Gastrocnemius medialis (tissue), 4 donors: ENCODE measurements at regions not wholly inside any gene's neighbourhood (a gene's known extent, or its start where the extent isn't known, plus 50 kb on each side); places are given as distances from the start of the nearest gene placed in this dataset.

Experiments used
- ATAC-seq, 2 donors: fragments of 150-250 bp; one replicate each; pipeline ENCODE4 v1.9.1; 2016
- DNase-seq, 2 donors: peaks; one replicate each; pipeline ENCODE4 v3.0.0-alpha.2; 2019
- H3K27ac ChIP-seq, 4 donors: fragments of 200-600 bp; sonication (generic); 1 replicate in 1 of 4; 2 replicates in 3 of 4; pipeline ENCODE4 v1.5.1; 2016 to 2018; ENCODE audit warnings: mild to moderate bottlenecking in 2 of 4, moderate library complexity in 1 of 4
- H3K27me3 ChIP-seq, 3 donors: fragments of 200-600 bp; sonication (generic) in 2 of 3; 1 replicate in 1 of 3; 2 replicates in 2 of 3; pipeline versions ENCODE4 v1.5.1 to v1.6.0; 2016 to 2019; ENCODE audit warnings: mild to moderate bottlenecking in 1 of 3, moderate library complexity in 1 of 3
- H3K36me3 ChIP-seq, 2 donors: fragments of 200-600 bp; sonication (generic) in 1 of 2; one replicate each; pipeline ENCODE4 v1.5.1; 2017 to 2018
- H3K4me1 ChIP-seq, 2 donors: fragments of 200-600 bp; sonication (generic) in 1 of 2; one replicate each; pipeline ENCODE4 v1.5.1; 2016 to 2017; ENCODE audit warnings: mild to moderate bottlenecking in 2 of 2
- H3K4me3 ChIP-seq, 4 donors: fragments of 200-600 bp; sonication (generic) in 3 of 4; 1 replicate in 1 of 4; 2 replicates in 3 of 4; pipeline ENCODE4 v1.5.1; 2016 to 2019; ENCODE audit warnings: mild to moderate bottlenecking in 2 of 4
- H3K9me3 ChIP-seq, 3 donors: fragments of 200-600 bp; sonication (generic) in 2 of 3; 1 replicate in 1 of 3; 2 replicates in 2 of 3; pipeline ENCODE4 v1.5.1; 2016 to 2019
- POLR2A ChIP-seq, 2 donors: fragments of 450-650 bp; IDR thresholded peaks; one replicate each; pipeline ENCODE4 v1.6.1; 2017; ENCODE audit warnings: antibody characterized with exemption in 2 of 2, mild to moderate bottlenecking in 2 of 2, moderate library complexity in 2 of 2
- in situ Hi-C, 4 donors: fragments of 200-750 bp; cut with MboI; loops; one replicate each; pipeline versions ENCODE4 v1.15.0 to v1.8.0; 2017; ENCODE audit warnings: low sequenced_read_pairs in 4 of 4
- intact Hi-C: fragments of 100-400 bp; cut with DNase I; formaldehyde crosslinking; loops from one replicate; pipeline ENCODE4 v1.15.1; 2023; ENCODE audit warnings: low total_unique reads
- TF ChIP-seq, protein P1 (sequence below), 5 experiments: fragments of 450-650 bp in 3 of 5; fragments of 200-600 bp in 2 of 5; sonication (generic) in 2 of 5; IDR thresholded peaks in 4 of 5; conservative IDR thresholded peaks in 1 of 5; 1 replicate in 4 of 5; 2 replicates in 1 of 5; pipeline ENCODE4 v1.5.1; 2016 to 2019; ENCODE audit warnings: antibody characterized with exemption in 5 of 5, mild to moderate bottlenecking in 3 of 5, moderate library complexity in 3 of 5

DNA sequence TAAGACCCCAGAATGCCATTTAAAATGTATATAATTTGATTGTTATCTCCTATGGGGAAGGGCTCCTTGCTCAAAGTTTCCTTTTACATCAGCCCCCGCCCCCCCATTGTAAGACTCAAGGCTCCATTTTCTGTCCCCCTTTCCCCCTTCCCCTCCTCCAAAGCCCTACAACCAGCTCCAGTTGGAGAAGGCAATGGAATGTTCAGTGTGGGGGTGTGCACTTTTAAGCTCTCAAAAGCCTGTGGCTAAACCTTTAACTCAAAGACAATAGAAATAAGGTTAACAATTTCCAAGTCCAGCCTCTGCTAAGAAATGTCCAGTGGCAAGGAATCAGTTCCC, 114.7 kb downstream of the NOG start:
- no peak for DNase-seq
- no peak overlapping the region for H3K27ac ChIP-seq
- in situ Hi-C loops, result loop anchor here in 3 of 4 donors (5.0 to 25.0 kb wide), 3 partner anchors 126 to 871 kb away; no protein-coding TSS in a partner anchor
- no peak overlapping the region for H3K4me3 ChIP-seq
- intact Hi-C loops, result no loop called here
- H3K27me3 ChIP-seq, result no peaks in the 10 kb centered on the region
- H3K4me1 ChIP-seq, result no peaks in the 10 kb centered on the region
- no peaks in the 10 kb centered on the region for H3K9me3 ChIP-seq
- TF ChIP-seq POLR2A (IDR thresholded peaks at IDR 0.05), result no peak
- TF ChIP-seq, protein P1, sequence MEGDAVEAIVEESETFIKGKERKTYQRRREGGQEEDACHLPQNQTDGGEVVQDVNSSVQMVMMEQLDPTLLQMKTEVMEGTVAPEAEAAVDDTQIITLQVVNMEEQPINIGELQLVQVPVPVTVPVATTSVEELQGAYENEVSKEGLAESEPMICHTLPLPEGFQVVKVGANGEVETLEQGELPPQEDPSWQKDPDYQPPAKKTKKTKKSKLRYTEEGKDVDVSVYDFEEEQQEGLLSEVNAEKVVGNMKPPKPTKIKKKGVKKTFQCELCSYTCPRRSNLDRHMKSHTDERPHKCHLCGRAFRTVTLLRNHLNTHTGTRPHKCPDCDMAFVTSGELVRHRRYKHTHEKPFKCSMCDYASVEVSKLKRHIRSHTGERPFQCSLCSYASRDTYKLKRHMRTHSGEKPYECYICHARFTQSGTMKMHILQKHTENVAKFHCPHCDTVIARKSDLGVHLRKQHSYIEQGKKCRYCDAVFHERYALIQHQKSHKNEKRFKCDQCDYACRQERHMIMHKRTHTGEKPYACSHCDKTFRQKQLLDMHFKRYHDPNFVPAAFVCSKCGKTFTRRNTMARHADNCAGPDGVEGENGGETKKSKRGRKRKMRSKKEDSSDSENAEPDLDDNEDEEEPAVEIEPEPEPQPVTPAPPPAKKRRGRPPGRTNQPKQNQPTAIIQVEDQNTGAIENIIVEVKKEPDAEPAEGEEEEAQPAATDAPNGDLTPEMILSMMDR (IDR thresholded peaks at IDR 0.05 in 4 of 5, conservative IDR thresholded peaks at IDR 0.05 in 1 of 5), result no peak
- ATAC-seq, result no peak
- H3K36me3 ChIP-seq, result no peaks in the 10 kb centered on the region

- in situ Hi-C loops (loop anchor here in 3 of 4 donors (5.0 to 25.0 kb wide), 3 partner anchors 127 to 872 kb away; no protein-coding TSS in a partner anchor), intact Hi-C loops (no loop called here)
- no peak for TF ChIP-seq POLR2A (IDR thresholded peaks at IDR 0.05)
- TF ChIP-seq, protein P1 (IDR thresholded peaks at IDR 0.05 in 4 of 5, conservative IDR thresholded peaks at IDR 0.05 in 1 of 5), result no peak
- Histone ChIP-seq H3K36me3 (no peaks in the 10 kb centered on the region), H3K4me1 (no peaks in the 10 kb centered on the region), H3K9me3 (no peaks in the 10 kb centered on the region), H3K27me3 (no peaks in the 10 kb centered on the region), H3K4me3 (no peak overlapping the region), H3K27ac (no peak overlapping the region)
- ATAC-seq, result no peak
- DNase-seq, result no peak
Measured at GRCh38 chr17:56708670-56709410, 115.3 kb downstream of the NOG start.

GRCh38 chr17:56710986-56711385, 117.5 kb downstream of the NOG start:
- H3K36me3 ChIP-seq, result no peaks in the 10 kb centered on the region
- no peaks in the 10 kb centered on the region for H3K27me3 ChIP-seq
- no peaks in the 10 kb centered on the region for H3K4me1 ChIP-seq
- in situ Hi-C loops (loop anchor here (10.0 to 25.0 kb wide), 5 partner anchors 116 to 874 kb away; partner anchors contain the start of gene NOG (in 1 of the 4)), intact Hi-C loops (loop anchor here (10.0 kb wide), 2 partner anchors 866 to 1186 kb away; no protein-coding TSS in a partner anchor)
- H3K4me3 ChIP-seq, result no peak overlapping the region
- H3K27ac ChIP-seq, result no peak overlapping the region
- ATAC-seq (peak in 1 of 2 donors; percentile 20), DNase-seq (no peak)
- TF ChIP-seq POLR2A (IDR thresholded peaks at IDR 0.05), result no peak
- TF ChIP-seq, protein P1 (IDR thresholded peaks at IDR 0.05 in 4 of 5, conservative IDR thresholded peaks at IDR 0.05 in 1 of 5), result no peak
- H3K9me3 ChIP-seq, result no peaks in the 10 kb centered on the region

GRCh38 chr17:56715613-56716357, 117.9 kb downstream of the C17orf67 start:
- DNase-seq (peak; percentile 55 to 68), ATAC-seq (peak; percentile 89 to 98)
- in situ Hi-C loops, result loop anchor here (5.0 to 25.0 kb wide), 7 partner anchors 121 to 878 kb away; partner anchors contain the start of gene NOG (in 2 of the 4)
- TF ChIP-seq, protein P1 (IDR thresholded peaks at IDR 0.05 in 4 of 5, conservative IDR thresholded peaks at IDR 0.05 in 1 of 5), result peak; percentile 69 to 87 (median 84)
- no peak for TF ChIP-seq POLR2A (IDR thresholded peaks at IDR 0.05)
- Histone ChIP-seq H3K4me1 (no peaks in the 10 kb centered on the region), H3K27ac (no peak overlapping the region), H3K27me3 (no peaks in the 10 kb centered on the region), H3K9me3 (no peaks in the 10 kb centered on the region), H3K36me3 (no peaks in the 10 kb centered on the region), H3K4me3 (no peak overlapping the region)
- intact Hi-C loops, result loop anchor here (1.0 to 10.0 kb wide), 6 partner anchors 38 to 1191 kb away; no protein-coding TSS in a partner anchor
